Liver (tissue), 8 donors: ENCODE measurements at regions not wholly inside any gene's neighbourhood (a gene's known extent, or its start where the extent isn't known, plus 50 kb on each side); places are given as distances from the start of the nearest gene placed in this dataset.

Source experiments
- DNase-seq: peaks from one replicate; pipeline ENCODE4 v3.0.0-alpha.2; 2017; ENCODE audit warnings: low spot score
- H3K27ac ChIP-seq, 2 donors: one replicate each; pipeline ENCODE4 v1.7.0; 2013; ENCODE audit warnings: inconsistent platforms in 2 of 2, low read length in 2 of 2, control low read depth in 1 of 2, low read depth in 1 of 2, mild to moderate bottlenecking in 1 of 2
- H3K27me3 ChIP-seq, 4 donors: one replicate each; pipeline versions ENCODE4 v1.6.1 to v1.7.0; 2013; ENCODE audit warnings: low read length in 3 of 4, inconsistent platforms in 1 of 4, mild to moderate bottlenecking in 1 of 4, moderate library complexity in 1 of 4; ENCODE audit not compliant: control insufficient read depth in 4 of 4, insufficient read depth in 4 of 4
- H3K36me3 ChIP-seq, 4 donors: one replicate each; pipeline versions ENCODE4 v1.6.1 to v1.7.0; 2013; ENCODE audit warnings: low read length in 3 of 4, mild to moderate bottlenecking in 3 of 4, low read depth in 1 of 4, moderate library complexity in 1 of 4; ENCODE audit not compliant: control insufficient read depth in 4 of 4, insufficient read depth in 3 of 4
- H3K4me1 ChIP-seq, 4 donors: one replicate each; pipeline versions ENCODE4 v1.6.1 to v1.7.0; 2013; ENCODE audit warnings: low read length in 3 of 4, mild to moderate bottlenecking in 3 of 4, moderate library complexity in 1 of 4; ENCODE audit not compliant: control insufficient read depth in 4 of 4, insufficient read depth in 4 of 4
- H3K4me3 ChIP-seq, 3 donors: one replicate each; pipeline versions ENCODE4 v1.6.1 to v1.7.0; 2013; ENCODE audit warnings: low read length in 3 of 3, control low read depth in 1 of 3, low read depth in 1 of 3, mild to moderate bottlenecking in 1 of 3
- H3K9ac ChIP-seq, 2 donors: one replicate each; pipeline ENCODE4 v1.7.0; 2013; ENCODE audit warnings: low read length in 2 of 2, mild to moderate bottlenecking in 2 of 2, moderate library complexity in 2 of 2, control low read depth in 1 of 2, low read depth in 1 of 2
- H3K9me3 ChIP-seq, 4 donors: one replicate each; pipeline versions ENCODE4 v1.6.1 to v1.7.0; 2013; ENCODE audit warnings: low read length in 3 of 4; ENCODE audit not compliant: control insufficient read depth in 4 of 4
- ATF3 ChIP-seq: IDR thresholded peaks from 2 replicates; pipeline ENCODE4 v1.6.1; 2016; ENCODE audit warnings: antibody characterized with exemption
- FOXA2 ChIP-seq: IDR thresholded peaks from 2 replicates; pipeline ENCODE4 v1.6.1; 2016; ENCODE audit warnings: antibody characterized with exemption
- HNF4A ChIP-seq, 2 donors: conservative IDR thresholded peaks; 2 replicates each; pipeline ENCODE4 v1.6.1; 2016; ENCODE audit warnings: antibody characterized with exemption in 2 of 2, mild to moderate bottlenecking in 2 of 2
- HNF4G ChIP-seq: IDR thresholded peaks from 2 replicates; pipeline ENCODE4 v1.6.1; 2016; ENCODE audit warnings: antibody characterized with exemption
- JUND ChIP-seq, 2 donors: IDR thresholded peaks; 2 replicates each; pipeline ENCODE4 v1.6.1; 2016; ENCODE audit warnings: antibody characterized with exemption in 2 of 2
- NR2F2 ChIP-seq: IDR thresholded peaks from 2 replicates; pipeline ENCODE4 v1.6.1; 2016; ENCODE audit warnings: antibody characterized with exemption
- RAD21 ChIP-seq, 2 donors: IDR thresholded peaks; 2 replicates each; pipeline ENCODE4 v1.6.1; 2016; ENCODE audit warnings: antibody characterized with exemption in 2 of 2, mild to moderate bottlenecking in 2 of 2
- RXRA ChIP-seq, 2 donors: IDR thresholded peaks; 2 replicates each; pipeline ENCODE4 v1.6.1; 2017 to 2018; ENCODE audit warnings: antibody characterized with exemption in 2 of 2, mild to moderate bottlenecking in 1 of 2
- SP1 ChIP-seq: IDR thresholded peaks from 2 replicates; pipeline ENCODE4 v1.6.1; 2018; ENCODE audit warnings: antibody characterized with exemption, mild to moderate bottlenecking
- TAF1 ChIP-seq: conservative IDR thresholded peaks from 2 replicates; pipeline ENCODE4 v1.6.1; 2016; ENCODE audit warnings: antibody characterized with exemption, mild to moderate bottlenecking
- YY1 ChIP-seq: IDR thresholded peaks from 2 replicates; pipeline ENCODE4 v1.6.1; 2016; ENCODE audit warnings: antibody characterized with exemption, mild to moderate bottlenecking
- WGBS: extraction: QIAGEN DNeasy Blood & Tissue Kit; methylation state at CpG from one replicate; pipeline ENCODE4 v1.1.7; 2013; 5-methylcytosine and 5-hydroxymethylcytosine counted together
- TF ChIP-seq, protein P1 (sequence below): fragments of 150-350 bp; IDR thresholded peaks from 2 replicates; pipeline ENCODE4 v1.5.1; 2017; ENCODE audit warnings: improper control_type of control experiment, low read depth, low read length; ENCODE audit not compliant: missing input control
- TF ChIP-seq, protein P2 (sequence below): IDR thresholded peaks from 2 replicates; pipeline ENCODE4 v1.6.1; 2016; ENCODE audit warnings: antibody characterized with exemption, mild to moderate bottlenecking
- TF ChIP-seq, protein P3 (sequence below): IDR thresholded peaks from 2 replicates; pipeline ENCODE4 v1.6.1; 2016; ENCODE audit warnings: antibody characterized with exemption
- TF ChIP-seq, protein P4 (sequence below): IDR thresholded peaks from 2 replicates; pipeline ENCODE4 v1.6.1; 2016; ENCODE audit warnings: antibody characterized with exemption
- donor health status: healthy.
- donor health status: healthy.
- donor health status: healthy.
- donor health status: healthy.
- donor health status: healthy.

- Histone ChIP-seq H3K27ac (no peak overlapping the region), H3K9me3 (no peaks in the 10 kb centered on the region), H3K9ac (no peak overlapping the region), H3K36me3 (no peaks in the 10 kb centered on the region), H3K4me1 (no peaks in the 10 kb centered on the region), H3K4me3 (no peak overlapping the region), H3K27me3 (no peaks in the 10 kb centered on the region)
- TF ChIP-seq FOXA2 (no peak), RXRA (IDR thresholded peaks at IDR 0.05) (no peak), NR2F2 (no peak), SP1 (no peak), ATF3 (no peak), YY1 (no peak), TAF1 (no peak), JUND (IDR thresholded peaks at IDR 0.05) (no peak), RAD21 (IDR thresholded peaks at IDR 0.05) (no peak), HNF4A (conservative IDR thresholded peaks at IDR 0.05) (no peak), HNF4G (no peak)
- TF ChIP-seq, protein P1, sequence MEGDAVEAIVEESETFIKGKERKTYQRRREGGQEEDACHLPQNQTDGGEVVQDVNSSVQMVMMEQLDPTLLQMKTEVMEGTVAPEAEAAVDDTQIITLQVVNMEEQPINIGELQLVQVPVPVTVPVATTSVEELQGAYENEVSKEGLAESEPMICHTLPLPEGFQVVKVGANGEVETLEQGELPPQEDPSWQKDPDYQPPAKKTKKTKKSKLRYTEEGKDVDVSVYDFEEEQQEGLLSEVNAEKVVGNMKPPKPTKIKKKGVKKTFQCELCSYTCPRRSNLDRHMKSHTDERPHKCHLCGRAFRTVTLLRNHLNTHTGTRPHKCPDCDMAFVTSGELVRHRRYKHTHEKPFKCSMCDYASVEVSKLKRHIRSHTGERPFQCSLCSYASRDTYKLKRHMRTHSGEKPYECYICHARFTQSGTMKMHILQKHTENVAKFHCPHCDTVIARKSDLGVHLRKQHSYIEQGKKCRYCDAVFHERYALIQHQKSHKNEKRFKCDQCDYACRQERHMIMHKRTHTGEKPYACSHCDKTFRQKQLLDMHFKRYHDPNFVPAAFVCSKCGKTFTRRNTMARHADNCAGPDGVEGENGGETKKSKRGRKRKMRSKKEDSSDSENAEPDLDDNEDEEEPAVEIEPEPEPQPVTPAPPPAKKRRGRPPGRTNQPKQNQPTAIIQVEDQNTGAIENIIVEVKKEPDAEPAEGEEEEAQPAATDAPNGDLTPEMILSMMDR = no peak
- TF ChIP-seq, protein P2, sequence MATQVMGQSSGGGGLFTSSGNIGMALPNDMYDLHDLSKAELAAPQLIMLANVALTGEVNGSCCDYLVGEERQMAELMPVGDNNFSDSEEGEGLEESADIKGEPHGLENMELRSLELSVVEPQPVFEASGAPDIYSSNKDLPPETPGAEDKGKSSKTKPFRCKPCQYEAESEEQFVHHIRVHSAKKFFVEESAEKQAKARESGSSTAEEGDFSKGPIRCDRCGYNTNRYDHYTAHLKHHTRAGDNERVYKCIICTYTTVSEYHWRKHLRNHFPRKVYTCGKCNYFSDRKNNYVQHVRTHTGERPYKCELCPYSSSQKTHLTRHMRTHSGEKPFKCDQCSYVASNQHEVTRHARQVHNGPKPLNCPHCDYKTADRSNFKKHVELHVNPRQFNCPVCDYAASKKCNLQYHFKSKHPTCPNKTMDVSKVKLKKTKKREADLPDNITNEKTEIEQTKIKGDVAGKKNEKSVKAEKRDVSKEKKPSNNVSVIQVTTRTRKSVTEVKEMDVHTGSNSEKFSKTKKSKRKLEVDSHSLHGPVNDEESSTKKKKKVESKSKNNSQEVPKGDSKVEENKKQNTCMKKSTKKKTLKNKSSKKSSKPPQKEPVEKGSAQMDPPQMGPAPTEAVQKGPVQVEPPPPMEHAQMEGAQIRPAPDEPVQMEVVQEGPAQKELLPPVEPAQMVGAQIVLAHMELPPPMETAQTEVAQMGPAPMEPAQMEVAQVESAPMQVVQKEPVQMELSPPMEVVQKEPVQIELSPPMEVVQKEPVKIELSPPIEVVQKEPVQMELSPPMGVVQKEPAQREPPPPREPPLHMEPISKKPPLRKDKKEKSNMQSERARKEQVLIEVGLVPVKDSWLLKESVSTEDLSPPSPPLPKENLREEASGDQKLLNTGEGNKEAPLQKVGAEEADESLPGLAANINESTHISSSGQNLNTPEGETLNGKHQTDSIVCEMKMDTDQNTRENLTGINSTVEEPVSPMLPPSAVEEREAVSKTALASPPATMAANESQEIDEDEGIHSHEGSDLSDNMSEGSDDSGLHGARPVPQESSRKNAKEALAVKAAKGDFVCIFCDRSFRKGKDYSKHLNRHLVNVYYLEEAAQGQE = no peak
- TF ChIP-seq, protein P3, sequence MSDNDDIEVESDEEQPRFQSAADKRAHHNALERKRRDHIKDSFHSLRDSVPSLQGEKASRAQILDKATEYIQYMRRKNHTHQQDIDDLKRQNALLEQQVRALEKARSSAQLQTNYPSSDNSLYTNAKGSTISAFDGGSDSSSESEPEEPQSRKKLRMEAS = no peak
- TF ChIP-seq, protein P4, sequence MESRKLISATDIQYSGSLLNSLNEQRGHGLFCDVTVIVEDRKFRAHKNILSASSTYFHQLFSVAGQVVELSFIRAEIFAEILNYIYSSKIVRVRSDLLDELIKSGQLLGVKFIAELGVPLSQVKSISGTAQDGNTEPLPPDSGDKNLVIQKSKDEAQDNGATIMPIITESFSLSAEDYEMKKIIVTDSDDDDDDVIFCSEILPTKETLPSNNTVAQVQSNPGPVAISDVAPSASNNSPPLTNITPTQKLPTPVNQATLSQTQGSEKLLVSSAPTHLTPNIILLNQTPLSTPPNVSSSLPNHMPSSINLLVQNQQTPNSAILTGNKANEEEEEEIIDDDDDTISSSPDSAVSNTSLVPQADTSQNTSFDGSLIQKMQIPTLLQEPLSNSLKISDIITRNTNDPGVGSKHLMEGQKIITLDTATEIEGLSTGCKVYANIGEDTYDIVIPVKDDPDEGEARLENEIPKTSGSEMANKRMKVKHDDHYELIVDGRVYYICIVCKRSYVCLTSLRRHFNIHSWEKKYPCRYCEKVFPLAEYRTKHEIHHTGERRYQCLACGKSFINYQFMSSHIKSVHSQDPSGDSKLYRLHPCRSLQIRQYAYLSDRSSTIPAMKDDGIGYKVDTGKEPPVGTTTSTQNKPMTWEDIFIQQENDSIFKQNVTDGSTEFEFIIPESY = no peak
- no peak for DNase-seq
- WGBS = 75% methylated on average over 14 of the region's 14 CpGs
Observed at GRCh38 chr22:47570300-47570685, 807.8 kb downstream of the TBC1D22A start.
